ENCODE measurements at regions not wholly inside any gene's neighbourhood (a gene's known extent, or its start where the extent isn't known, plus 50 kb on each side); places are given as distances from the start of the nearest gene placed in this dataset.
A peak's percentile ranks its signal among the peaks of the same experiment; 100 is the strongest.

- no peak overlapping the region for H3K4me3 ChIP-seq
- no peak overlapping the region for H3K27ac ChIP-seq
- DNase-seq, result no peak
Measured at GRCh38 chr11:134521452-134522289, 109.6 kb upstream of the B3GAT1 start.

GRCh38 chr11:134521001-134521400, 109.0 kb upstream of the B3GAT1 start:
- Histone ChIP-seq H3K4me1 (no peaks in the 10 kb centered on the region), H3K36me3 (no peaks in the 10 kb centered on the region), H3K27ac (no peak overlapping the region), H3K27me3 (peaks cover 5% of the 10 kb centered on the region), H3K4me3 (no peak overlapping the region), H3K9me3 (no peaks in the 10 kb centered on the region)
- no peak for TF ChIP-seq CTCF (IDR thresholded peaks at IDR 0.05)
- ATAC-seq, result no peak
- intact Hi-C loops (cut with DNase I), result no loop called here
- no peak for DNase-seq

More at GRCh38 chr11:134521452-134522289, 109.6 kb upstream of the B3GAT1 start:
- TF ChIP-seq CTCF (IDR thresholded peaks at IDR 0.05), result no peak
- Histone ChIP-seq H3K36me3 (no peaks in the 10 kb centered on the region), H3K27me3 (peaks cover 4% of the 10 kb centered on the region), H3K4me1 (no peaks in the 10 kb centered on the region), H3K9me3 (no peaks in the 10 kb centered on the region)
- intact Hi-C loops (cut with DNase I), result no loop called here
- ATAC-seq, result peak; percentile 12

GRCh38 chr11:134519788-134520187, 107.7 kb upstream of the B3GAT1 start:
- DNase-seq, result no peak
- Histone ChIP-seq H3K9me3 (no peaks in the 10 kb centered on the region), H3K36me3 (no peaks in the 10 kb centered on the region), H3K27me3 (peaks cover 9% of the 10 kb centered on the region), H3K27ac (no peak overlapping the region), H3K4me3 (no peak overlapping the region), H3K4me1 (no peaks in the 10 kb centered on the region)
- intact Hi-C loops (cut with DNase I), result no loop called here
- TF ChIP-seq CTCF (IDR thresholded peaks at IDR 0.05), result no peak
- no peak for ATAC-seq

- Histone ChIP-seq H3K27me3 (peaks cover 10% of the 10 kb centered on the region), H3K36me3 (no peaks in the 10 kb centered on the region), H3K4me3 (no peak overlapping the region), H3K9me3 (no peaks in the 10 kb centered on the region), H3K27ac (no peak overlapping the region), H3K4me1 (no peaks in the 10 kb centered on the region)
- intact Hi-C loops (cut with DNase I), result no loop called here
- DNase-seq (peak; percentile 36), ATAC-seq (no peak)
- no peak for TF ChIP-seq CTCF (IDR thresholded peaks at IDR 0.05)
Measured at GRCh38 chr11:134519390-134519750, 107.3 kb upstream of the B3GAT1 start.

- H3K4me1 ChIP-seq, result no peaks in the 10 kb centered on the region
- no peaks in the 10 kb centered on the region for H3K9me3 ChIP-seq
- peak; percentile 55 for DNase-seq
- intact Hi-C loops (cut with DNase I), result no loop called here
- no peak overlapping the region for H3K27ac ChIP-seq
- TF ChIP-seq CTCF (IDR thresholded peaks at IDR 0.05), result no peak
- no peak for ATAC-seq
- peaks cover 13% of the 10 kb centered on the region for H3K27me3 ChIP-seq
- no peak overlapping the region for H3K4me3 ChIP-seq
- H3K36me3 ChIP-seq, result no peaks in the 10 kb centered on the region
Measured at GRCh38 chr11:134518616-134519389, 106.8 kb upstream of the B3GAT1 start.

All from upper lobe of right lung (tissue), 1 donor.